Omental fat pad (tissue), 3 donors: ENCODE measurements at regions not wholly inside any gene's neighbourhood (a gene's known extent, or its start where the extent isn't known, plus 50 kb on each side); places are given as distances from the start of the nearest gene placed in this dataset.

ENCODE experiments used
- ATAC-seq: fragments of 150-250 bp; one replicate; pipeline ENCODE4 v1.9.1; 2016; ENCODE audit warnings: mild to moderate bottlenecking, moderate library complexity; ENCODE audit not compliant: low FRiP score
- DNase-seq: peaks from one replicate; pipeline ENCODE4 v3.0.0-alpha.2; 2019; ENCODE audit warnings: low spot score
- CTCF ChIP-seq, 3 donors: fragments of 450-650 bp; IDR thresholded peaks; one replicate each; pipeline ENCODE4 v1.5.1; 2016 to 2017; ENCODE audit warnings: antibody characterized with exemption in 3 of 3, mild to moderate bottlenecking in 3 of 3, moderate library complexity in 2 of 3

DNA sequence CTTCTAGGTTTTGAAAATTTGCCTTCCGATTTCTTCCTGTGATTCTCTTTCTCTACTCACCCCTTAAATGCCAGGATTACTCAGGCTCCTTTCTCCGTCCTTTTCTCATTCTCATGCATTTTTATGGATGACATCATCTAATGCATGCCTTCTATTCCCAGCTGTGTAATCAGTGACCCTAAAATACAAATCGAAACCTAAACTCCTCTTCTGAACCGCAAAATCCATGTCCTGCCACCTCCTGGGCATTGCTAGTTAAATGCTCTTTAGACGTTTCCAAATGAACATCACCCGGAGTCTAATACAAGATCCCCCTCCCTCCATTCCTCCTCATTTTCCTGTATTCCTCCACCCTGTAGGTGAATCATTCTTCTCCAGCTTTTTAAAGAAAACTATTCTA lies 1703.1 kb upstream of the FLRT2 start:
- ATAC-seq, result no peak
- TF ChIP-seq CTCF (IDR thresholded peaks at IDR 0.05), result no peak

DNA sequence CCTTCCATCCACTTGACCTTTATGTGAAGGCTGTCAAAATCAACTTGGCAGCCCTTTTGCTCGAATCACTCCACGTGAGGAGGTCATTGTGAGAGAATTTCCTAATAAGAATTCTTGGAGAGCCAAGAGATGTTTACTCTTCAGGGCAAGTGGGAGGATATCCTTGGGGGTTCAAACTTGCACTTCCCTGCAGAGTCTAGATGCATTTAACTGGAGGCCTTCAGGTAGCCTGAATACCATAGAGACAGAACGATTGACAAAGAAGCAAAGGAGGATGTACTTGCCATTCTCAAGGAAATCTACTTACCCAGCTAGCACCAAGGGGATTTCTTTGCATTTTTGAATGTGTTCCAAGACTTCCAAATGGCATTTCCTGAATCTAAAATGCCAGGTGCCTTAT lies 1702.6 kb upstream of the FLRT2 start:
- DNase-seq (no peak), ATAC-seq (no peak)
- no peak for TF ChIP-seq CTCF (IDR thresholded peaks at IDR 0.05)

More for the DNA sequence above, 1703.1 kb upstream of the FLRT2 start:
- DNase-seq, result no peak

- ATAC-seq (no peak), DNase-seq (no peak)
- no peak for TF ChIP-seq CTCF (IDR thresholded peaks at IDR 0.05)
These were observed 1701.5 kb upstream of the FLRT2 start for GRCh38 chr14:83828406-83828805.

DNA sequence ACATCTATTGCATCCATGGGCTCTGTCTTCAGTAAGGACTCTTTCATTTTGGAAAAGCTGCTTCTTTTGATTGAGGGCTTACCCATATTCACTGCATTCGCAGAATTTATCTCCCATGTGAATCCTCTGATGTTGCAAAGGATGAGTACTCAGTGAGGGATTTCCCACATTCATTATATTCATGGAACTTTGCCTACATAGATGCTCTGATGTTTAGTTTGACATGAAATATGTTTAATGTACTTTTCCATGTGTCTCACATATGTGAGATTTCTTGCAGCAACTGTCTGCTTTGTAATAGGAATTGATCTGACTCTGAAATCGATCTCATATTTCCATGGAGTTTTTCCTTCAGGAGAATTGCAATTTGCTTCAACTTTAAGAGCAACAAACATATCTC lies 1699.6 kb upstream of the FLRT2 start:
- no peak for ATAC-seq
- DNase-seq, result no peak
- no peak for TF ChIP-seq CTCF (IDR thresholded peaks at IDR 0.05)

DNA sequence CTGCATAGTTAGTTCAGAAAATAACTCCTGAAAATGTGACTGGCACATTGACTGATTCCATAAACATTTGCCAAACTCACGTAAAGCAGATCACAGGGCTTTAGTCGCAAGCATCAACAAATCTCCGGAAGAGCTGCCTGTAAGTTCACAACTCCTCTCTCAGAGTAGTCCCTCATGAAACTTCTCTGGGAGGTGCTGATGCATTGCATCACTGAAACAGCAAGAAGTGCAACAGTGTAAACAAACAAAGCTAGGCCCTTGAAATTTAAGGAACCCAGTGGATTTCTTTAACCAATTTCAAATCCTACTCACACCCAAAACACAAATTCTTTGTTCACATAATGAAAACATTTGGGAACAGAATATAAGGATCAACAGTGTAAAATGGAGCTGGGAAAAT lies 1691.7 kb upstream of the FLRT2 start:
- no peak for DNase-seq
- no peak for TF ChIP-seq CTCF (IDR thresholded peaks at IDR 0.05)
- ATAC-seq, result no peak

DNA sequence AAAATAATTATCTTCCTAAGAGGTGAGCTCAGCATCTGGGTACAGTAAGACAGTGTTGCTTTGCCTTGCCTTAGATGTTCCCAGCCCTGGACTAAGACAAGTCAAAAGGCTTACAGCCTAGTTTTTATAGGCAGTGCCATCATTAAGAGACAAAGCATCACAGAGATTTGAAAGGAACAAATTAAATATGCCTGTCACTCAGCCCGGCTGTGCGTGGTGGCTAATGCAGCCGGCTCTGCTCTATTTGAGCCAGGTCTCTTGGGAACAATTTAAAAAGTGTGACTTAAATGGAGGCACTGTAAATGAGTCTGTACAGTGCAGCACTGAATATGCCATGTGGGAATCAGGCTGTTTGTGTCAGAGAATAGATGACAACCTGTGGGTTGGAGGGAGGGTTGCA lies 1687.4 kb upstream of the FLRT2 start:
- DNase-seq (no peak), ATAC-seq (no peak)
- TF ChIP-seq CTCF (IDR thresholded peaks at IDR 0.05), result no peak

- no peak for TF ChIP-seq CTCF (IDR thresholded peaks at IDR 0.05)
- no peak for ATAC-seq
- no peak for DNase-seq
These were observed 1682.8 kb upstream of the FLRT2 start for GRCh38 chr14:83847102-83847501.
